ENCODE measurements at regions not wholly inside any gene's neighbourhood (a gene's known extent, or its start where the extent isn't known, plus 50 kb on each side); places are given as distances from the start of the nearest gene placed in this dataset.

DNA sequence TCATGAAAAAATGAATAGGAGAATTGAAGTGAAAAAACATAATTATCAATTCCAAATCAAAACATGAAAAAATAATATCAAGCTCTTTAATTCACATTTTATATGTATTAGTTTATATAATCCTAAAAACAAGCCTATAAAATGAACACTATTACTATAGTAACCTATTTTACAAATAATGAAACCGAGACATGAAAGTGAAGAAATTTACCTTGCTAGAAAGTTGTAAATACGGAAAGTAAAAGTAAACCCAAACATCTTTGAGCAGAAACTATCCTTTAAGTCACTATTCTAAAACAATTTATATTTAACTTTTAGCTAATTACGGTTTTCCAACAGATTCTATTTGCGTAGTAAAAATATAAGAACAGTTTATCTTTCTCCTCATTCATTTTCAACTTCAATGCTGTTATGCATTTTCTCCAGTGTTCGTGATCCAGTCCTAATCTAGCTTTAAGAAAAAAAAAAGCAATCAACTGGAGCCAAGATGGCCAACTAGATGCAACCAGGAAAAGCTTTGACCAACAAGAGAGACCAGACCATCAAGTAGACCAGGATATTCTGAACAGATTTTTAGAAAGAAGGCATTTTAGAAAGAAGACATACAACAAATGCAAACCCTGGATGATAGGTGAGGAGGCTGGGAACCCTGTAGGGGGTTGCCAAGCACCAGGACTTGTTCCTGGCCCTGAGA lies 67.0 kb downstream of the DDX53 start:
- no peak for TF ChIP-seq JUND (IDR thresholded peaks at IDR 0.05)
- no peak for TF ChIP-seq EZH2 (IDR thresholded peaks at IDR 0.05)
- TF ChIP-seq, protein P1, sequence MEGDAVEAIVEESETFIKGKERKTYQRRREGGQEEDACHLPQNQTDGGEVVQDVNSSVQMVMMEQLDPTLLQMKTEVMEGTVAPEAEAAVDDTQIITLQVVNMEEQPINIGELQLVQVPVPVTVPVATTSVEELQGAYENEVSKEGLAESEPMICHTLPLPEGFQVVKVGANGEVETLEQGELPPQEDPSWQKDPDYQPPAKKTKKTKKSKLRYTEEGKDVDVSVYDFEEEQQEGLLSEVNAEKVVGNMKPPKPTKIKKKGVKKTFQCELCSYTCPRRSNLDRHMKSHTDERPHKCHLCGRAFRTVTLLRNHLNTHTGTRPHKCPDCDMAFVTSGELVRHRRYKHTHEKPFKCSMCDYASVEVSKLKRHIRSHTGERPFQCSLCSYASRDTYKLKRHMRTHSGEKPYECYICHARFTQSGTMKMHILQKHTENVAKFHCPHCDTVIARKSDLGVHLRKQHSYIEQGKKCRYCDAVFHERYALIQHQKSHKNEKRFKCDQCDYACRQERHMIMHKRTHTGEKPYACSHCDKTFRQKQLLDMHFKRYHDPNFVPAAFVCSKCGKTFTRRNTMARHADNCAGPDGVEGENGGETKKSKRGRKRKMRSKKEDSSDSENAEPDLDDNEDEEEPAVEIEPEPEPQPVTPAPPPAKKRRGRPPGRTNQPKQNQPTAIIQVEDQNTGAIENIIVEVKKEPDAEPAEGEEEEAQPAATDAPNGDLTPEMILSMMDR (IDR thresholded peaks at IDR 0.05 in 2 of 3, conservative IDR thresholded peaks at IDR 0.05 in 1 of 3; ENCODE audit: borderline replicate concordance in 1 of 3, insufficient read depth in 1 of 3, low read depth in 2 of 3, low read length in 2 of 3): no peak
- TF ChIP-seq RAD21 (IDR thresholded peaks at IDR 0.05; ENCODE audit: low read depth): no peak
